ENCODE measurements at regions not wholly inside any gene's neighbourhood (a gene's known extent, or its start where the extent isn't known, plus 50 kb on each side); places are given as distances from the start of the nearest gene placed in this dataset.

- Histone ChIP-seq H4K20me1 (ENCODE audit: insufficient read depth, poor library complexity, severe bottlenecking) (no peaks in the 10 kb centered on the region), H3K27me3 (no peaks in the 10 kb centered on the region), H3K79me2 (no peaks in the 10 kb centered on the region), H3K9me2 (replicated peaks; ENCODE audit: insufficient read depth) (no peaks in the 10 kb centered on the region), H3K4me1 (ENCODE audit: insufficient read depth) (no peaks in the 10 kb centered on the region), H3K4me2 (no peak overlapping the region), H2AFZ (no peak overlapping the region), H3K36me3 (replicated peaks; ENCODE audit: insufficient read depth, low read depth) (no peaks in the 10 kb centered on the region), H3K9me3 (ENCODE audit: low read depth) (no peaks in the 10 kb centered on the region), H3K4me3 (no peak overlapping the region), H3K27ac (no peak overlapping the region)
- WGBS (ENCODE audit: low lambda C conversion rate, missing lambda C conversion rate) = 80% methylated on average over 3 of the region's 3 CpGs
- DNase-seq (ENCODE audit: low spot score) = no peak
- TF ChIP-seq CTCF (IDR thresholded peaks at IDR 0.05; ENCODE audit: poor library complexity) (no peak), EZH2 (IDR thresholded peaks at IDR 0.05; ENCODE audit: borderline replicate concordance) (no peak), EZH2phosphoT487 (IDR thresholded peaks at IDR 0.05; ENCODE audit: low read depth, severe bottlenecking, unreplicated experiment) (no peak)
These were observed 291.9 kb upstream of the VCX3A start for GRCh38 chrX:6826856-6827255.

- no peak for TF ChIP-seq EZH2phosphoT487 (IDR thresholded peaks at IDR 0.05; ENCODE audit: low read depth, severe bottlenecking, unreplicated experiment)
- no peak for TF ChIP-seq CTCF (IDR thresholded peaks at IDR 0.05; ENCODE audit: poor library complexity)
- TF ChIP-seq EZH2 (IDR thresholded peaks at IDR 0.05; ENCODE audit: borderline replicate concordance) = no peak
- Histone ChIP-seq H3K27ac (no peak overlapping the region), H3K9me3 (ENCODE audit: low read depth) (no peaks in the 10 kb centered on the region), H3K36me3 (replicated peaks; ENCODE audit: insufficient read depth, low read depth) (no peaks in the 10 kb centered on the region), H3K79me2 (no peaks in the 10 kb centered on the region), H2AFZ (no peak overlapping the region), H3K4me2 (no peak overlapping the region), H3K4me3 (no peak overlapping the region), H3K4me1 (ENCODE audit: insufficient read depth) (no peaks in the 10 kb centered on the region), H3K27me3 (no peaks in the 10 kb centered on the region), H4K20me1 (ENCODE audit: insufficient read depth, poor library complexity, severe bottlenecking) (no peaks in the 10 kb centered on the region), H3K9me2 (replicated peaks; ENCODE audit: insufficient read depth) (no peaks in the 10 kb centered on the region)
- no peak for DNase-seq (ENCODE audit: low spot score)
- 76% methylated on average over 6 of the region's 6 CpGs for WGBS (ENCODE audit: low lambda C conversion rate, missing lambda C conversion rate)
These were observed 286.8 kb upstream of the VCX3A start for GRCh38 chrX:6821730-6822129.

GRCh38 chrX:6813836-6814370 is 279.0 kb upstream of the VCX3A start:
- no peak for DNase-seq (ENCODE audit: low spot score)
- WGBS (ENCODE audit: low lambda C conversion rate, missing lambda C conversion rate) = 59% methylated on average over 8 of the region's 8 CpGs
- no peaks in the 10 kb centered on the region for H4K20me1 ChIP-seq (ENCODE audit: insufficient read depth, poor library complexity, severe bottlenecking)
- H3K27me3 ChIP-seq = no peaks in the 10 kb centered on the region
- no peaks in the 10 kb centered on the region for H3K79me2 ChIP-seq
- H3K4me2 ChIP-seq = no peak overlapping the region
- no peak overlapping the region for H3K4me3 ChIP-seq
- H3K27ac ChIP-seq = no peak overlapping the region
- H3K9me3 ChIP-seq (ENCODE audit: low read depth) = no peaks in the 10 kb centered on the region
- no peaks in the 10 kb centered on the region for H3K9me2 ChIP-seq (replicated peaks; ENCODE audit: insufficient read depth)
- H2AFZ ChIP-seq = no peak overlapping the region
- no peaks in the 10 kb centered on the region for H3K4me1 ChIP-seq (ENCODE audit: insufficient read depth)
- H3K36me3 ChIP-seq (replicated peaks; ENCODE audit: insufficient read depth, low read depth) = no peaks in the 10 kb centered on the region
- TF ChIP-seq EZH2phosphoT487 (IDR thresholded peaks at IDR 0.05; ENCODE audit: low read depth, severe bottlenecking, unreplicated experiment) (no peak), EZH2 (IDR thresholded peaks at IDR 0.05; ENCODE audit: borderline replicate concordance) (no peak), CTCF (IDR thresholded peaks at IDR 0.05; ENCODE audit: poor library complexity) (no peak)

- Histone ChIP-seq H3K27ac (no peak overlapping the region), H4K20me1 (ENCODE audit: insufficient read depth, poor library complexity, severe bottlenecking) (no peaks in the 10 kb centered on the region), H3K36me3 (replicated peaks; ENCODE audit: insufficient read depth, low read depth) (no peaks in the 10 kb centered on the region), H3K9me3 (ENCODE audit: low read depth) (no peaks in the 10 kb centered on the region), H3K4me1 (ENCODE audit: insufficient read depth) (no peaks in the 10 kb centered on the region), H3K4me2 (no peak overlapping the region), H3K4me3 (no peak overlapping the region), H3K9me2 (replicated peaks; ENCODE audit: insufficient read depth) (no peaks in the 10 kb centered on the region), H3K79me2 (no peaks in the 10 kb centered on the region), H2AFZ (no peak overlapping the region), H3K27me3 (no peaks in the 10 kb centered on the region)
- no peak for DNase-seq (ENCODE audit: low spot score)
- TF ChIP-seq EZH2phosphoT487 (IDR thresholded peaks at IDR 0.05; ENCODE audit: low read depth, severe bottlenecking, unreplicated experiment) (no peak), EZH2 (IDR thresholded peaks at IDR 0.05; ENCODE audit: borderline replicate concordance) (no peak), CTCF (IDR thresholded peaks at IDR 0.05; ENCODE audit: poor library complexity) (no peak)
- WGBS (ENCODE audit: low lambda C conversion rate, missing lambda C conversion rate) = 96% methylated on average over 1 of the region's 1 CpG
These were observed 277.2 kb upstream of the VCX3A start for GRCh38 chrX:6812087-6812486.

Data from hepatocyte (in vitro differentiated cells).